PFSK-1 (cell line): ENCODE measurements at regions not wholly inside any gene's neighbourhood (a gene's known extent, or its start where the extent isn't known, plus 50 kb on each side); places are given as distances from the start of the nearest gene placed in this dataset.

Source experiments
- POLR2AphosphoS5 ChIP-seq: IDR thresholded peaks from 2 replicates; pipeline ENCODE4 v1.6.1; 2012; ENCODE audit warnings: low read depth, mild to moderate bottlenecking, control low read depth, low read length, moderate library complexity
- SIN3A ChIP-seq: IDR thresholded peaks from 2 replicates; pipeline ENCODE4 v1.6.1; 2012; ENCODE audit warnings: mild to moderate bottlenecking, low read length, moderate library complexity, borderline replicate concordance; ENCODE audit not compliant: insufficient read depth

DNA sequence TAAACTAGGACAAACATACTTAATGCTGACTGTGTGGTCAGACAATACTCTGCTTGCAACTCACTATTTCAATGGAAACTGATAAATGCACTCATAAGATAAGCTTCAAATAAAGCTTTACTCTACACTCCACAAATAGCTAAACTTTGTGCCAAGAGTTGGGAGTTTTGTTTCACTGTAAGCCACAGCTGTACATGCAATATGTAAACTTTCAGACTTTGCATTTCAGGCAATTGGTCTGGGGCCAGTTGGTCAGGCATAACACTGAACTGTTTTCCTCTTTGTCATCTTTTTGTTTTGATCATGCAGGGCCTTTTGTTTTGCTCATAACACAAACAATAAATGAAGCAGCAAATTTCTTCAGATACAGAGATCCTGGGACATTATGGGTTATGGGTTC lies 426.2 kb downstream of the IPO8 start:
- no peak for TF ChIP-seq SIN3A
- TF ChIP-seq POLR2AphosphoS5, result no peak
